DMS79 (cell line): ENCODE measurements at regions not wholly inside any gene's neighbourhood (a gene's known extent, or its start where the extent isn't known, plus 50 kb on each side); places are given as distances from the start of the nearest gene placed in this dataset.

Source experiments
- DNase-seq: peaks from one replicate; lab custom pipeline; 2025; lab: John Stamatoyannopoulos, UW

DNA sequence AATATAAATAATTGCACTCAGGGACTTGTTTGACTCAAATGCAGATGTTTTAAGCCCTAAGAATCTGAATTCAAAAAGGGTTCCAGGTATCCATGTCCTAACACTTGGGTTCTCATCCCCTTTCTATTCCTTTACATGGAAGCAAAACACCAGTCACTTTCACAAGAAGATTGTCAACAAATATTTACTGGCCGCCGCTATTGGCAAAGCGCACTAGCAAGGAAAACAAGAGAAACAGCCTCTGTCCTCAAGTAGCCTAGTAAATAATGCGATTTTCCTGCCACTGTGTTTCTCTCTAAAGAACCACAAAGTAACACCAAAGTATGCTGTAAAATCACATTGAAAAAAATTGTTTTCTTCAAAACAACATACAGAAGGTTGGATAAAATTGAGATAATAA lies 66.7 kb upstream of the EZH2 start:
- DNase-seq = no peak

DNA sequence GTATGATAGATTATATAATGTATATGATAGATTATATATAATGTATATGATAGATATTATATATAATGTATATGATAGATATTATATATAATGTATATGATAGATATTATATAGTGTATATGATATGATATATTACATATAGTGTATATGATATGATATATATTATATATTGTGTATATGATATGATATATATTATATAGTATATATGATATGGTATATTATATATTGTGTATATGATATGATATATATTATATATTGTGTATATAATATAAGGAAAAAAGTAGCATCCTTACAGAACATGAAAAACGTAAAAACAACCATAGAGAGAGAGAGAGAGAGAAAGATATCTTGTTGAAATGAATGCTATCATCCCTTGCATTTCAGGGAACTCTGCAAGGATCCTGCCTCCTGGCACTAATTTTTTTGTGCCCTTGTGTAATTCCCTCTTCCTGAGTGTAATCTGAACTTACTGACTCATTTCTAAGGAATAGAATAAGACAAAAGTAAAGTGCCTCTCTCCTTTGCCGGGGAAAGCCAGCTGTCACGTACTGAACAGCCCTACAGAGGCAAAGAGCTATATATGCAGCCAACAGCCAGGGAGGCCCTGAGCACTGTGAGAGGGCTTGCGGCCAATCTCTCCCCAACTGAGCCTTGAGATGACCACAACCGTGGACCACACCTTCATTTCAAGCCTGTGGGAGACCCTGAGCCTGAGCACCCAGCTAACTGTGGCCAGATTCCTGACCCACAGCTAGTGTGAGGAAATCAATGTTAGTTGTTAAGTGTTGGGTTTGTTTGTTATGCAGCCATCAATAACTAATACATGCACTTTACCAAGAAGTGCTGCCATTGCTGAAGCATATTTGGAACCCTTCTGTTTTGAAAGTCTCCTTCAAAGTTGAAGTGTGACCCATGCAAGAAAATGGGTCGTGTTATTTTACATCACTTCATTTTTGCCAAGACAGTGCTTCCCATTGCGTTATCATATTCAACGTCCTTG lies 61.1 kb upstream of the EZH2 start:
- DNase-seq = no peak

DNA sequence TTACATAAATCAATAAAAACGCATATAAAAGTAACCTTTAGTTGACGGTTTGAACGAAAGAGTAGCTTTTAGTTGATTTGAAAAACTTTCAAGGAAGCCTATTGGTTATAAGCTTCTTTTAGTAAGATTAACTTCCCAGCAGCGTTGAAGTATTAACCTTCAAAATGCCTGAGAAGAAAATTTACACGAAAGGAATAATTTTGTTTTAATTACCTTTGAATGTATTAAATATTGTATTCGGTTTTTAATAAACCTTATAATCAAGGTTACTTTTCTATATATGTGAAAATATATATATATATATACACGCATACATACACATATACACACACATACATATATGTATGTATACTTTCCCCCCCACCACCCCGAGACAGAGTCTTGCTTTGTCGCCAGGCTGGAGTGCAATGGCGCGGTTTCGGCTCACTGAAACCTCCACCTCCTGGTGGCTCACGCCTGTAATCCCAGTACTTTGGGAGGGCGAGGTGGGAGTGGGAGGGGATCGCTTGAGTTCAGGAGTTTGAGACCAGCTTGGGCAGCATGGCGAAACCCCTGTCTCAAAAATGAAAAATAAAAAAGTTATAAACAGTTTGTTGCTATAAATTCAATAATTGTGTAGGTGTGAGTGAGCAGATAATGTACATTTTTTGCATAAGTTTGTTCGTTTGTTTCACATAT lies 57.6 kb upstream of the EZH2 start:
- DNase-seq = peak; percentile 55

DNA sequence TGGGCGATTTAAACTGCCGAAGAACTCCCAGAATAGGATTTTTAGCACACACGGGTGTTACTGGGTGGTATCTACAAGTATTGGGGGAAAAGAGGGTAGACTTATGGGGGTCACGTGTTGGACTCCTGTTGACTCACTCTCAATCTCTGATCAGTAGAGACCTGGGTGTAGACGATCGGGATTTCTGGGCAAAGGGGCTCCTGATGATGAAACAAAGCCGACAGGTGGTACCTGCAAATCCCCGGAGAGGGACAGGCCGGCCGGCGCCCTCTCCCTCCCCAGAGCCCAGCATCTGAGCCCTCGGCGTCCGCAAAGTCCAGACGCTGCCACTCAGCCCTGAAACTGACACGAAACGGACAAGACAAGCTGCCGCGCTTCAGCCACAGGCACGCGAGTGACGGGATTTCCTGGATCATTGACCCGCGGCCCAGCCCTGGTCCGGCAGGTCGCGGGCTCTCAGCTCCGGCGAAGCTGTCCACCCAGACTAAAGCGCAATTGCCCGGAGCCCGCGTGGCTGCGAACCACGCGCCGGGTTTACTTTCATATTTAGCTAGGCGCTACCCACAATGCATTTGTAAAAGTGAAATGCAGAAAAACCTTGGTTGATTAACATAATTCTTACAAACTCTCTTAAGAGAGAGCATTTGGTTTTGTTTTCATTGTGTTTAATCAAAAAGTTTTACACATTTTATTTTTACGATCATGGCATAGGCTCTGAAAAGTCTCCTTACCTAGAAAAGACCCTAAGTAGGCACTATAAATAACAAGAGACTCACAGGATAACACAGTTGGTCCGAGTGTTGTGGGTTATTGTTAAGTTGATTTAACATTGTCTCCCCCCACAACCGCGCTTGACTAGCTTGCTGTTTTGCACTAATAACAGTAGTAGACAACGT lies 56.9 kb upstream of the EZH2 start:
- DNase-seq = peak; percentile 41

DNA sequence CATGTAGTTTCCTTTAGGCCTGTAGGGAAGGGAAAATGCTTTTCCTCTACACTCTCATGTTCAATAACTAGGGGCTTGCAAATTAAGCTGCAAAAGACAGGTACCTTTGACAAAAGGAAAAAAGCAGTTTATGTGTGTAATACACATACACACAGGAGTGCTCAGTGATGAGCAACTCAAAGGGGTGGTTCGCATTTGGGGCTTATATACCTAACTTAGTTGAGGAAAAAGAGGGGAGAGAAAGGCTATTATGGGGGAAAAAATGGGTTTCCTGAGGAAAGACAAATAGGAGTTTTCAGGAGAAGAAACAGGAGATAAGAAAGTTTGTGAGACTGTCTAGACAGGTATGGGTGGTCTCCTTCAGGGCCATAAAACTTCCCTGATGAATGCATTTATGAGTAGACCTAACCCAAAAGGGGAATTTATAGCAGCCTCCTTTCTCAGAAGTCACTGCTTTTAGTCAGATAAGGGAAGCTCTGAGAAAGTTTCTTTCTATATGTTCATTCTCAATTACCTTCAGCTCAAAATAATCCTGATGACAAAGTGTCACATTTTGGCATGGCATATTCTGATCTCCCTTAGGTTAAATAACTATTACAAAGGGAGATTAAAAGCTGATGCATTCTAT lies 55.2 kb upstream of the EZH2 start:
- DNase-seq = no peak

DNA sequence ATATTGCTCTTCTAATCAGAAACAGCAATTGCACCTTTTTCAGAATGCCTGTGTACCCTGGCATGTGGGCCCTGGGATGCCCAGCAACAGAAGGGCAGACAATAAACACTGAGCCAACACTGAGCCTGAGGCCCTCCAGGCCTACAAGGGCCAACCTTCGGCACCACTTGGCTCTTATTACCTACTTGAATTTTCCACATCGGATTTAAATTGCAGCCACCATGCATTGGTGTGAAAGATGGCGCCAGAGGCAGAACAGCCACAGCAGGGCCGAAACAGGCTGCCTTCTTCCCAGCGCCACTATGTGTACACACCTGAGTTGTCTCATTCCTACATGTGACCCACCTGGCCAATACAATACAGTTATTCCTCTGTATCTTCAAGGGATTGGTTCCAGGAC lies 51.4 kb upstream of the EZH2 start:
- no peak for DNase-seq
